GM12874 (cell line): ENCODE measurements at regions not wholly inside any gene's neighbourhood (a gene's known extent, or its start where the extent isn't known, plus 50 kb on each side); places are given as distances from the start of the nearest gene placed in this dataset.

Source experiments
- TF ChIP-seq, protein P1 (sequence below): IDR thresholded peaks from 2 replicates; pipeline ENCODE4 v1.5.1; 2011; ENCODE audit warnings: low read depth, mild to moderate bottlenecking, control low read depth, low read length, moderate library complexity; ENCODE audit not compliant: insufficient read depth

DNA sequence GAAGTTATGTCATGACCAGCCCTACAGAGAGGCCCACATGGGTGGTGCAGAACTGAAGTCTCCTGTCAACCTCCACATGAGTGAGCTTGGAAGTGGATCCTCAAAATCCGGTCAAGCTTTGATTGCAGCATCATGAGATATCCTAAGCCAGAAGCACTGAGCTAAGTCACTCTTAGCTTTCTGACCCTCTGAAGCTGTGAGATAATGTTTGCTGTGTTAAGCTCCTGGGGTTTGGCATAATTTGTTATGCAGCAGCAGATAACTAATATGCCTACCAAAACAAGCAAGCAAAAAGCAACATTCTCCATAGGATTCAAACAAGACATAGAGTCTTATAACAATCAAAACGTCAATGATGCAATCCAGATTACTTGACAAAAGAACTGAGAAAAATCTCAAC is 87.6 kb upstream of the GRIN2B start:
- TF ChIP-seq, protein P1, sequence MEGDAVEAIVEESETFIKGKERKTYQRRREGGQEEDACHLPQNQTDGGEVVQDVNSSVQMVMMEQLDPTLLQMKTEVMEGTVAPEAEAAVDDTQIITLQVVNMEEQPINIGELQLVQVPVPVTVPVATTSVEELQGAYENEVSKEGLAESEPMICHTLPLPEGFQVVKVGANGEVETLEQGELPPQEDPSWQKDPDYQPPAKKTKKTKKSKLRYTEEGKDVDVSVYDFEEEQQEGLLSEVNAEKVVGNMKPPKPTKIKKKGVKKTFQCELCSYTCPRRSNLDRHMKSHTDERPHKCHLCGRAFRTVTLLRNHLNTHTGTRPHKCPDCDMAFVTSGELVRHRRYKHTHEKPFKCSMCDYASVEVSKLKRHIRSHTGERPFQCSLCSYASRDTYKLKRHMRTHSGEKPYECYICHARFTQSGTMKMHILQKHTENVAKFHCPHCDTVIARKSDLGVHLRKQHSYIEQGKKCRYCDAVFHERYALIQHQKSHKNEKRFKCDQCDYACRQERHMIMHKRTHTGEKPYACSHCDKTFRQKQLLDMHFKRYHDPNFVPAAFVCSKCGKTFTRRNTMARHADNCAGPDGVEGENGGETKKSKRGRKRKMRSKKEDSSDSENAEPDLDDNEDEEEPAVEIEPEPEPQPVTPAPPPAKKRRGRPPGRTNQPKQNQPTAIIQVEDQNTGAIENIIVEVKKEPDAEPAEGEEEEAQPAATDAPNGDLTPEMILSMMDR = no peak

DNA sequence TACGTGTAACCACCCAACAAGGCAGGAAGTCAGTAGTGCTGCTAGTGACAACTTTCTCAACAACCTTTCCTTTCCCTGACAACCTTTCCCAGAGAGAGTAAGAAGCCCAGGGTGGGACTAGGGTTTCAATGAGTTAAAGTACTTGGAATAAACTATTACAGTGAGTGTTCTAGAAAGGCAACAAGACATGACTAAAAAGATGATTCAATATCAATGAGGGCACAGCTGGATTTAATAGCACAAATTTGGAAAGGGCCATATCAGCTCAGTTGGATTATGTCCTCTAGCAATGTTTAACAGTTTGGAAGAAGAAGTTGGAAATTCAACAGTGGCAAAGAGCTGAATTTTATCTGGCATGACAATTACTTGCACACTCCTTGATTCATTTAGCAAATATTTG is 90.4 kb upstream of the GRIN2B start:
- TF ChIP-seq, protein P1 = no peak

DNA sequence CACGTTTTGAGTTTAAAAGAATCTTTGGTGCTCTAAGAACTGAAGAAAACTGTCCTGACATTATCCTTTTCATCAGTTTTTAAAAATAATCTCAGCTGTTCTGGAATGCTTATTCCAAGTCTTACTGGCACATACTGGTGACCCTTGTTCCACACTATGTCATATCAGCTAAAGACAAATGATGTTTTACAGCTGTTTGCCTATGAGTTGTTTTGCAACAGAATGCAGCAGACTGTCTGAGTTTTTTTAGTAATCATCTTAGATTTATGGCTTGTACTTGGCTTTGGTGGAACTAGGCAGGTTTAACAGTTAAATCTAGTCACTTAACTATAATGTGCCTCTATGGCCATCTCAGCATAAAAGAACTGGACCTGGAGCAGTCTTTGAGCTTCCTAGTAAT is 91.6 kb upstream of the GRIN2B start:
- TF ChIP-seq, protein P1 = no peak

DNA sequence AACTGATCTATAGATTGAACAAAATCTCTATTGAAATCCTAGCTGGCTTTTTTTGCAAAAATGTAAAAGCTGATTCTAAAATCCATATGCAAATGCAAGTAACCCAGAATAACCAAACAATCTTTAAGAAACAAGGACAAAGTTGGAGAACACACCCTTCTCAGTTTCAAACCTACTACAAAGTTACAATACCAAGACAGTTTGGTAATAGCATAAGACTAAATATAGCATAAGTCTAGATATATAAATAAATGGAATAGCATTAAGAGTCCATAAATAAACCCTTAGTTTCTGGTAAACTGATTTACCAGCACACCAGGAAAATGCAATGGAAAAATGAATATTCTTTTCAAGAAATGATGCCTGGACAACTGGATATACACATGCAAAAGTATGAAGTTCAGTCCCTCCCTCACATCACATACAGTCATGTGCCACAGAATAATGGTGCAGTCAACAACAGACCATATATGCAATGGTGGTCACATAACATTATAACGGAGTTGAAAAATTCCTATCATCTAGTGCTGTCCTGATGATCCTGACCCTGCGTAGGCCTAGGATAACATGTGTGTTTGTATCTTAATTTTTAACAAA is 94.5 kb upstream of the GRIN2B start:
- TF ChIP-seq, protein P1 = no peak

DNA sequence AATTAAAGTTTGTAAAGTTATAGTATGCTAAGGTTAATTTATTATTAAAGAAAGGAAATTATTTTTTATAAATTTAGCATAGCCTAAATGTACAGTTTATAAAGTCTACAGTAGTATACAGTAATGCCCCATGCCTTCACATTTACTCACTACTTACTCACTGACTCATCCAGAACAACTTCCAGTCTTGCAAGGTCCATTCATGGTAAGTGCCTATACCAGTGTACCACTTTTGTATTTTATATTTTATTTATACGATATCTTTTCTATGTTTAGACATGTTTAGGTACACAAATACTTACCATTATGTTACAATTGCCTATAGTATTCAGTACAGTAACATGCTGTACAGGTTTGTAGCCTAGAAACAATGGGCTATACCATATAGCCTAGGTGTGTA is 95.1 kb upstream of the GRIN2B start:
- TF ChIP-seq, protein P1 = no peak

DNA sequence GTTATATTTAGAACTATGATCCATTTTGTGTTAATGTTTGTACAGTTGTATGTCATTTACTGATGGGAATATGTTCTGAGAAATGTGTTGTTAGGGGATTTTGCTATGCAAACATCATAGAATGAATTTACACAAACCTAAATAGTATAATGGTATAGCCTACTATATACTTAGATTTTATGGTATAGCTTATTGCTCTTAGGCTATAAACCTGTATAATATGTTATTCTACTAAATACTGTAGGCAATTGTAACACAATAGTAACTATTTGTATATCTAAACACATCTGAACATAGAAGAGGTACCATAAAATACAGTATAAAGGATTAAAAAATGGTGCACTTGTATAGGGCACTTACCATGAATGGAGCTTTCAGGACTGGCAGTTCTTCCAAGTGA is 105.4 kb upstream of the GRIN2B start:
- TF ChIP-seq, protein P1 = no peak

DNA sequence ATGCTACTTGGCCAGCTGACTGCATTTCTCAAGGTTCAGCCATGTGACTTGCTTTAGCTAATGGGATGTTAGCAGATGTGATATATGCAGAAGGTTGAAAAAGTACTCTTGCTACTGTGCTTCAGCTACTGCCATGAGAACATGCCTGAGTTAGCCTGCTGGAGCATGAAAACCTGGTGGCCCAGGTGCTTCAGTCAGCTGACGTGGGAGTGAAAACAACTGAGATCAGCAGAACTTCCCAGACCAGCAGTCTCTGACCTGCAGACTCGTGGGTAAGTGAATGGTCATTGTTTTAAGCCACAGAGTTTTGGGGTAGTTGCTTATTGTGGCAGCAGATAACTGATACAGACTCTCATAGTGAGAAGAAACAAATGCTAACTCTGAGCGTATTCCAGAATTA is 118.6 kb upstream of the GRIN2B start:
- TF ChIP-seq, protein P1 = no peak
